GM03348 (cell line): ENCODE measurements at regions not wholly inside any gene's neighbourhood (a gene's known extent, or its start where the extent isn't known, plus 50 kb on each side); places are given as distances from the start of the nearest gene placed in this dataset.

Experiments used
- DNase-seq: peaks from one replicate; pipeline ENCODE4 v3.0.0; 2012; ENCODE audit warnings: low spot score

- no peak for DNase-seq
These were observed 278.9 kb downstream of the GADD45G start for GRCh38 chr9:89883401-89884341.

GRCh38 chr9:89884356-89885083 lies 279.7 kb downstream of the GADD45G start:
- no peak for DNase-seq

- DNase-seq: no peak
These were observed 280.3 kb downstream of the GADD45G start for GRCh38 chr9:89885156-89885555.

GRCh38 chr9:89886281-89886700 lies 281.5 kb downstream of the GADD45G start:
- no peak for DNase-seq

- DNase-seq: no peak
These were observed 282.5 kb downstream of the GADD45G start for GRCh38 chr9:89887286-89887685.

GRCh38 chr9:89888233-89888632 lies 283.4 kb downstream of the GADD45G start:
- DNase-seq: no peak

- DNase-seq: no peak
These were observed 283.9 kb downstream of the GADD45G start for GRCh38 chr9:89888677-89889076.

- DNase-seq: no peak
These were observed 285.1 kb downstream of the GADD45G start for GRCh38 chr9:89889865-89890264.

- DNase-seq: no peak
These were observed 285.6 kb downstream of the GADD45G start for GRCh38 chr9:89890326-89890980.

GRCh38 chr9:89891221-89891590 lies 286.4 kb downstream of the GADD45G start:
- no peak for DNase-seq

- no peak for DNase-seq
These were observed 286.9 kb downstream of the GADD45G start for GRCh38 chr9:89891591-89892304.

- no peak for DNase-seq
These were observed 288.1 kb downstream of the GADD45G start for GRCh38 chr9:89892920-89893319.

GRCh38 chr9:89893886-89894285 lies 289.1 kb downstream of the GADD45G start:
- no peak for DNase-seq

- DNase-seq: no peak
These were observed 292.1 kb downstream of the GADD45G start for GRCh38 chr9:89896806-89897340.

GRCh38 chr9:89899573-89899972 lies 294.8 kb downstream of the GADD45G start:
- no peak for DNase-seq

- DNase-seq: no peak
These were observed 297.1 kb downstream of the GADD45G start for GRCh38 chr9:89901920-89902319.

GRCh38 chr9:89902450-89903140 lies 297.8 kb downstream of the GADD45G start:
- peak; percentile 42 for DNase-seq

GRCh38 chr9:89903141-89903475 lies 298.3 kb downstream of the GADD45G start:
- DNase-seq: no peak

- no peak for DNase-seq
These were observed 301.0 kb downstream of the GADD45G start for GRCh38 chr9:89905606-89906338.
